ENCODE measurements at regions not wholly inside any gene's neighbourhood (a gene's known extent, or its start where the extent isn't known, plus 50 kb on each side); places are given as distances from the start of the nearest gene placed in this dataset.

- TF ChIP-seq ZNF274 (IDR thresholded peaks at IDR 0.05; ENCODE audit: low read depth, low read length) (no peak), YY1 (IDR thresholded peaks at IDR 0.05; ENCODE audit: insufficient read depth, insufficient read length) (no peak), SUZ12 (IDR thresholded peaks at IDR 0.05; ENCODE audit: extremely low read depth, insufficient read depth, insufficient read length) (no peak)
Measured at GRCh38 chr1:80678438-80678837, 1122.3 kb upstream of the ADGRL2 start.
